HG02759 (cell line): ENCODE measurements at regions not wholly inside any gene's neighbourhood (a gene's known extent, or its start where the extent isn't known, plus 50 kb on each side); places are given as distances from the start of the nearest gene placed in this dataset.
"Not testable (repeated sequence)": the region's sequence is repeated elsewhere in the genome, so short reads cannot be mapped to it uniquely, and the experiment has no call there.

Source experiments
- ATAC-seq: cut with Tn5 transposase; IDR thresholded peaks from one replicate; pipeline ENCODE4 v1.9.1; 2021; ENCODE audit warnings: mild to moderate bottlenecking, moderate library complexity; ENCODE audit not compliant: unreplicated experiment

- no peak for ATAC-seq
Observed at GRCh38 chr22:17318817-17319216, 50.4 kb upstream of the CECR2 start.

DNA sequence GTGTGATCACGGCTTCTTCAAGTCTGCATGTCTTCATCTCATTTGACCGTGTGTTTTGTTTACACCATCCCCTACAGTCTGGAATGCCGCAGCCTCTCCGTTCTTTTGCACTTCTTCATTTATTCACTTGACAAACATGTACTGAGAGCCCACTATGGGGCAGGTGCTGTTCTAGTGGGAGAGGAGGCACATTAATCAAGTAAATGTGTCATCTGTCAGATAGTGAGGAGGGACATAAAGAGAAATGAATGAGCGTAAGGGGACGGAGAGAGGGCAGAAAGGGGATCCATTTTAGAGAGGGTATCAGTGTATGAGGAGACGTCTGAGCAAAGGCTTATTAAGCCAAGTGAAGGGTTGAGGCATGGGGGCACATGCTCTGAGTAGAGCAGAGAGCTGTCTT lies 54.0 kb upstream of the CECR2 start:
- ATAC-seq: no peak

DNA sequence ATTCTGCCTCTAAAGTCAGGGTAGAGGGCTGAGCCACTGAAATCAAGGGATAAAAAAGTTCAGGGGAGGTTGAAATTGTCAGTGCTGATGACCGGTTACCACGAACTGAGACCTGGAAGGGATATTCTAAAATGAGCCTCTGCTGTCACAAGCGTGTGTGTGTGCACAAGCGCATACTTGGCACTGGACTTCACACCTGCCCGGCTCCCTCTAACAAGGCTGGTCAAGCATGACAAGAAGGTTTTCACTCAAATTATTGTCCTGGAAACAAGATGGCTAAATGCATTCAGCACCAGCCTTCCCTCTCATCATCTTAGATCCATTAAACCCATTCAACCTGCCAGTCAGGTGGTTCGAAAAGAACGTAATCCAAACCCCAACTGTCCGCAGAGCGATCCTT lies 54.8 kb upstream of the CECR2 start:
- ATAC-seq: no peak

DNA sequence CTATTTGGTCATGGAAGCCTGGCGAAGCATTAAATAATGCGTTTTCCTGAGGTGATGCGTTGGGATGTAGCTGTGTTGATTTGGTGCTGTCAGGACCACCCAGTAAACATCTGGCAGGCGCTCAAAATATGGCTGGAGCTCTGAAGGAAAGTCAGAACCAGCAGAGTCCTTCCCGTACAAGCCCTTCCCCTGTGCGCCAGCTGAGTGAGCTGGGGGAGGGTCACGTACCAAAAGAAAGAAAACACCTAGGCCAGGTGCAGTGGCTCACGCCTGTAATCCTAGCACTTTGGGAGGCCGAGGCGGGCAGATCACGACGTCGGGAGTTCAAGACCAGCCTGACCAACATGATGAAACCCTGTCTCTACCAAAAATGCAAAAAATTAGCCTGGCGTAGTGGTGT lies 55.6 kb upstream of the CECR2 start:
- ATAC-seq: no peak

- no peak for ATAC-seq
Observed at GRCh38 chr22:17307566-17307965, 61.7 kb upstream of the CECR2 start.

DNA sequence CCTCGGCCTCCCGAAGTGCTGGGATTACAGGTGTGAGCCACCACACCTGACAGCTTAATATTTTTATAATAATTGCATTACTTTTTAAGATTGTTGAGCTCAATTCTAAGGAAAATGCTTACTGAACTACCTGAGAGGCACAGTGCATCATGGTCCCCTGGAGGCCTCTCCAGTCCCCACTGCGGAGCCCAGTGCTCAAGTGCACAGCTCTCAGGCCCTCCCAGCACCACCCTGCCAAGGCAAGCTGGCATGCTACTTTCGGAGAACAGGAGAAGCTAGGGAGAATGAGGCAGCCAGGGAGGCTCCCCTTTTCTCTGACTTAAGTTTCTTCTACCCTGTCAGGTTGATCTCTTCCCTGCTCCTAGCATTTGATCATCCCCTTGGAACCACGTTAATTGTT lies 64.2 kb upstream of the CECR2 start:
- no peak for ATAC-seq

DNA sequence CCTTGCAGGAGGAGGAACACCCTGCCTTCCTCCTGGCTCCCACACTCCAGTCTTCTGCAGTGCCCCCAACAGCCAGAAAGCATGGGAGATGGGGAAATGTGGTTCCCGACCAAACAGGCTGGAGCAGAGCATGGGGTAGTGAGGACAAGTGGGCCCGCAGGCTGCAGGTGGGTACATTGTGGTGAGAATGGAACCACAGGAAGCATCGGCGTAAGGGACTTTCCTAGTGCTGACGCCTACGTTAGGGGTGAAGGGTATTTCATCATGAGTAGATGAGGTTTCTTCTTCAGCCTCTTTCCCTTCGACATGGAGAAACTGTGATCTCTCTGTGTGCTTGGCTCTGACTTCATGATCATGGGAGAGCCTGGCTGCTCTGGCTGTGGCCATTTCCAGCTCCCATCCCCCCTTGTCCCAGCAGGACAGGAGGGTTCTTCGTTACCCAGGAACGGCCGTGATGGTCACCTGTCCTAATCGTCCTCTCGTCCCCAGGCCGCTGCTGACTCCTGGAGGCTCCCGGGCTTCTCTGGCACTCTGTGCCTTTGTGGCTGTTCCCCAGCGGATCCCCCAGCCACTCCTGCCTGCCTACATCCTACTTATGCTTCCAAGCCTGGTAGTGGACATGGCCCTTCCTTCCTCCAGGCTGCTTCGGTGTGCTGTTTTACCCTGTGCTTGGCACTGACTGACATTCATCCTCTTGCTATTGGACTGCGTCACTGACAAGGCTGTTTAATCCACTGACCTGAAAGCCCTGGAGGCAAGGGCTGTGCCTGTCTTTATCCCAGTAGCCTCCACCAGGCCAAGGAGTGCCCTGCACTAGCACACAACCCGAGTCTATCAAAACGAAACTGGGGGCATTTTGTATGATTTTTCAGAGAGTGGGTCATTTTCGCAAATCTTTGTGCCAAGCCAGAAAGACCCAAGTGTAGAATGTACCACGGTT lies 65.2 kb upstream of the CECR2 start:
- ATAC-seq: peak; percentile 89

DNA sequence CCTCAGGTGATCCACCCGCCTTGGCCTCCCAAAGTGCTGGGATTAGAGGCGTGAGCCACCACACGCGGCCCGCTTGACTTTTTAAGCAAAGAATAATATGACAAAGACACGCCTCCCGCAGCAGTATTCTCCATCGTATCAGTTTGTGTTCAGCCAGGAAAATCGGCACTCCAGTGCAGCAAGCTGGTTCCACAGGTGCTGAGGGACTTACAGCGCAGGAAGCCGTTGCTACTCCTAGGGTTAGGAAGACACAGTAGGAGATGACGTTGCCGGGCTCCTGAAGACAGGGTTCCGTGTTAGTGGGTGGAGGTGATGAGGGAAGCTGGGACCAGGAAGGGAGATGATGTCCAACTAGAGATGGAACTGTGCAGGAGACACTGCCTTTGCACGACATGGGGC lies 65.8 kb upstream of the CECR2 start:
- no peak for ATAC-seq

DNA sequence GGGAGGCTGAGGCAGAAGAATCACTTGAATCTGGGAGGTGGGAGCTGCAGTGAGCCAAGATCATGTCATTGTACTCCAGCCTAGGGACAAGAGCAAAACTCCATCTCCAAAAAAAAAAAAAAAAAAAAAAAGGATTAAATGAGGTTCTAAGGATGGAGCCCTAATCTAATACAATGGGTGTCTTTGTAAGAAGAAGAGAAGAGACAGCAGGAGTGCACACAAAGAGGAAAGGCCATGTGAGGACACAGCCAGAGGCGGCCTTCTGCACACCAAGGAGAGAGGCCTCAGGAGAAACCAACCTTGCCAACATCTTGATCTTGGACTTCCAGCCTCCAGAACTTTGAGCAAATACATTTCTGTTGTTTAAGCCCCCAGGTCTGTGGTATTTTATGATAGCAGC lies 66.6 kb upstream of the CECR2 start:
- ATAC-seq: no peak

DNA sequence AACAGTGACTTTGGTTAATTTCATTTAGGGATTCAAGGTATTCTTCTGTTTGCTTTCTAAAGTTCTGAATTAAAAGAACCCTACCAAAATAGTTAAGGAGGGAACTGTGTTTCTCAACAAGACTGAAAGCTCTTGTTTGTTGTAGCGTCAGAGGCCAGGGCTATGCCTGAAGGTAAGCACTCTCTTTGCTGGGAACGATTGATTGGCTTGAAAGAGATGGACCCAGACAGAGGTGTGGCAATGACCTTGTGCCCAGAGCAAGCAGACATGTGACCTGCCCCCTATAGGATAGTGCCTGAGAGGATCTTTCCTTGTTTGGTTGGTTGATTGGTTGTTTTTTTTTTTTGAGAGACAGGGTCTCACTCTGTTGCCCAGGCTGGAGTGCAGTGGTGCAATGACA lies 68.3 kb upstream of the CECR2 start:
- ATAC-seq: no peak

- not testable (repeated sequence) for ATAC-seq
Observed at GRCh38 chr22:17298805-17299502, 70.3 kb upstream of the CECR2 start.

DNA sequence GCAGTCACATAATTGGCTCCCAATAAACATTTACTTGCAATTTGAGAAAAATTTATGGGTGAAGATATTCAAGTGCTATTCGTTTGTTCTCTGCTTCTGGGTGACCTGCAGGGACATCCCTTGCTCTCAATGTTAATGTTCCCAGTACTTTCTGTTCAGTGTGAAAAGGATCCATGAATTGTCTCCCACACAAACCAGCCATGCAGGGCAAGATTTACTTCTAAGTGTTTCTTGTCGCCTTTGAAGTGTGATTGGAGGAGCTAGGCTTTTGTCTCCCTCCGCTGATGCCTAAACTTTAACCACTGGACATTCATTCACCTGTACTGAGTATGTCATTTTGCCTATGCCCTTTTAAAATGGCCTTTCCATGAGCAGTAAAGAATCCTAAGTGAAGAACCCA lies 66.4 kb upstream of the ADA2 start:
- no peak for ATAC-seq

- ATAC-seq: no peak
Observed at GRCh38 chr22:17284888-17285287, 65.7 kb upstream of the ADA2 start.

DNA sequence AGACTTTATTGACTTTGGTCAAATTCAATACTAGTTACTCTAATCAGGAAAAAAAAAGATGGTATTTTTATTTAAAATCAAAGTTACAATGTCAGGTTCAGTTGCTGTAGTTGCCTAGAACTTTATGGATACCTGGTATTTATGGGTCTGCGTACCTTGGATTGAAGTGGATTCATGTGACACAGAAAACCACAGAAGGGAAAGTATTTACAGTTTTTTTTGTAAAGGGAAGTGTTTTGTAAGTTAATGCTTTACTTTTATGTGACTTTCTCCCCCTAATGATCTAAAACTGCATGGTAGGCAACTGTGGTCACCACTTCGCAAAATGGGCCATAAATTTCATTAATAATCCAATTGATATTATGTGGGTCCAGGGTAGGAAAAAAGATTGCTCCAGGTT lies 65.2 kb upstream of the ADA2 start:
- no peak for ATAC-seq

GRCh38 chr22:17283865-17284264 lies 64.6 kb upstream of the ADA2 start:
- not testable (repeated sequence) for ATAC-seq

DNA sequence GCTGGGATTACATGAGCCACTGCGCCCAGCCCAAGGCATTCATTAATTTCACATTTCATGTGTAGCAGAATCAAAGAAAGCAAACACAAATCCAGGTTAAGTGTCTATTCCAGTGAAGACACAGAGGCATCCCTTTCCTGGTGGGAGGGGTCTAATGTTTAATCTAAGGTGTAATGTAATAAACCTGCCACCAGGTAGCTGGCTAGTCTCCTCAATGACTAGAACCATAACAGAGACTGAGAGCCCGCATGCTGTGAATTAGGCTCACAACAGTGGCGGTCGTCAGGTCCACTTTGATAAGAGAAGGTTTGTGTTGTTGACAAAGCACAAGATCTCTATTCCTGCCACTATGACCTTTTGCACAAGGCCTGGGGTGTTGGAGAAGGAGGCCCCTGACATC lies 64.2 kb upstream of the ADA2 start:
- no peak for ATAC-seq

DNA sequence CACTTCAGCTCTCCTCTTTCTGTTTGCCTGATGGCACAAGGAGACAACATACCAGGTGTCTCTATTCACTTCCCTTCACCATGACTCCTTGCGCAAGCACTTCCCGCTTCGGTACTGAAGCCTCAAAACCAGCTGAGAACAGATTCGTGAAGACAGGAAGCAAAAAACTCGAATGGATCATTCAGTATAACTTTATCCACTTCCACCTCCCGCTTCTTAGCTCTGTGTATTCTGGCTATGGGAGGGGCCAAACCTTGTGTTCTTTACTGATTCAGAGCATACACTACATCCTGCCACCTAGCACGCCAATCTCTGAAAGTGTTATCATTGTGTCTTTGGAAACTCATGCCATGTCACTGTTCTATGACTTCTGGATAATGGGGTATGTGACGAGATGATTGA lies 62.2 kb upstream of the ADA2 start:
- ATAC-seq: no peak

DNA sequence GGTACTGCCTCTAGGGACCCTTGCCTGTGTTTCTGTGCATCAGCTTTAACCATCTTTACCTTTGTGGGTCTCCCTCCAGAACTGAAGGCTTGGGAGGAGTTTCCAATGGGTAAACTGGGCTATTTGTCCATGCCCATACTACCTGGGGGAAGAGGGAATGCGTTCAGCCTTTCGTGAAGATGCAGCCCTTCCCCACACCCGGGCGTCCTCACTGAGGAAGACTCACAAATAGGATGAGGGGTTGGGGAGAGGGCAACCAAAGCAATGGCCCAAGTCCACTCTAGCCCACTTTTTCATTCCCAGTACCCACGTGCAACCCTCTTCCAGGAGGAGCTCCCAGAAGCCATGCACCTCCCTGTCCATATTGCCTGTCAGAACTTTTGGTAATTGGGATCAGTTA lies 61.8 kb upstream of the ADA2 start:
- ATAC-seq: no peak

- no peak for ATAC-seq
Observed at GRCh38 chr22:17272511-17272991, 53.3 kb upstream of the ADA2 start.

GRCh38 chr22:17271711-17272451 lies 52.6 kb upstream of the ADA2 start:
- ATAC-seq: no peak

DNA sequence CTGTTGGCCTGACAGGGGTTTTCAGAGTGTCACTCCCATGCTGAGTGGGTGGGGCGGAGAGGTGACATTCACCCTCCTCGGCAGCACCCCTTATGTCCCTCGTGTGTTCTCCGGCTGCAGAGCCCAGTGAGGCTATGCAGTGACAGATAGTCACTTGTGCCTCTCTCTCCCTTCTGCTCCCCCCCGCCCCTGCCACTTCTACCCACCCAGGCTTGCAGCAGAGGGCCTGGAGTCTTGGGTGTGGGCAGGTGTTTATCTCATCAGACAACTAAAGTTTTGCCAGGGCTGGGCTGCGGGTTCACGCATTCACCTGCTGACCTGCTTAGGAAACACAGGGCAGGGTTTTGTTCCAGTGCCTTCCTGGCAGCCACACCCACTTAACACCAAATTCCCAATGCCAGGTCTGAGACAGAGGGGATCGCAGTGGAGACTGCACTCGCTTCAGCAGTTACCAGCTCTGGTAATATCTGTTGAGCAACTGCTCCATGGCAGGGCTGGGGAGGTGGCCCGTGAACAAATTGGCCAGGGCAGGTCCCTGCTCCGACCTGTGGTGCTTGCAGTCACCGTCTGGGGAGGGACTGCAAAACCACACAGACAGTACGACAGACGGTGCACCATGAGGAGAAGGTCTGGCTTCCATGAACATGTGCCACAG lies 50.5 kb upstream of the ADA2 start:
- no peak for ATAC-seq
